Fibroblast of lung (primary cell): ENCODE measurements at regions not wholly inside any gene's neighbourhood (a gene's known extent, or its start where the extent isn't known, plus 50 kb on each side); places are given as distances from the start of the nearest gene placed in this dataset.

ENCODE experiments used
- DNase-seq, 2 donors: peaks; one replicate each; pipeline versions ENCODE4 v3.0.0 to v3.0.0-alpha.2; 2010; ENCODE audit warnings: low read depth in 2 of 2
- H2AFZ ChIP-seq: 2 replicates; pipeline ENCODE4 v1.5.1; 2012; ENCODE audit warnings: low read length, control low read depth, inconsistent platforms
- H3K27ac ChIP-seq: 2 replicates; pipeline ENCODE4 v1.5.1; 2011; ENCODE audit warnings: low read length, control low read depth; ENCODE audit not compliant: insufficient read depth
- H3K27me3 ChIP-seq: 2 replicates; pipeline ENCODE4 v1.5.1; 2011; ENCODE audit warnings: mild to moderate bottlenecking, low read length; ENCODE audit not compliant: control insufficient read depth, insufficient read depth
- H3K36me3 ChIP-seq: 2 replicates; pipeline ENCODE4 v1.5.1; 2011; ENCODE audit warnings: low read length; ENCODE audit not compliant: control insufficient read depth, insufficient read depth
- H3K4me1 ChIP-seq: 2 replicates; pipeline ENCODE4 v1.5.1; 2011; ENCODE audit warnings: low read length; ENCODE audit not compliant: control insufficient read depth, insufficient read depth; ENCODE audit errors: extremely low read depth
- H3K4me2 ChIP-seq: 2 replicates; pipeline ENCODE4 v1.5.1; 2011; ENCODE audit warnings: low read length, control low read depth; ENCODE audit not compliant: insufficient read depth; ENCODE audit errors: extremely low read depth
- H3K4me3 ChIP-seq, 4 experiments: fragments of 200-600 bp in 1 of 4; sonication (generic) in 1 of 4; replicated peaks in 1 of 4; 2 replicates each; pipeline ENCODE4 v1.5.1; 2011 to 2016; ENCODE audit warnings: low read length in 4 of 4, low read depth in 3 of 4, mild to moderate bottlenecking in 3 of 4, control low read depth in 2 of 4, inconsistent platforms in 1 of 4, mixed read lengths in 1 of 4; ENCODE audit not compliant: insufficient read depth in 1 of 4; ENCODE audit errors: control extremely low read depth in 1 of 4
- H3K79me2 ChIP-seq: 2 replicates; pipeline ENCODE4 v1.5.1; 2012; ENCODE audit warnings: mild to moderate bottlenecking, low read length, inconsistent platforms; ENCODE audit not compliant: control insufficient read depth, insufficient read depth
- H3K9ac ChIP-seq: 2 replicates; pipeline ENCODE4 v1.5.1; 2011; ENCODE audit warnings: mild to moderate bottlenecking, low read length, control low read depth; ENCODE audit not compliant: insufficient read depth
- H3K9me3 ChIP-seq: 2 replicates; pipeline ENCODE4 v1.5.1; 2012; ENCODE audit warnings: low read depth, low read length; ENCODE audit not compliant: control insufficient read depth, insufficient read depth
- H4K20me1 ChIP-seq: 2 replicates; pipeline ENCODE4 v1.5.1; 2011; ENCODE audit warnings: low read length; ENCODE audit not compliant: control insufficient read depth, insufficient read depth; ENCODE audit errors: extremely low read depth
- CTCF ChIP-seq, 2 donors: IDR thresholded peaks in 1 of 2; conservative IDR thresholded peaks in 1 of 2; 1 replicate in 1 of 2; 2 replicates in 1 of 2; pipeline ENCODE4 v1.5.1; 2011 to 2012; ENCODE audit warnings: low read length in 2 of 2, control low read depth in 1 of 2, inconsistent platforms in 1 of 2, low read depth in 1 of 2, mild to moderate bottlenecking in 1 of 2
- EZH2 ChIP-seq: IDR thresholded peaks from 2 replicates; pipeline ENCODE4 v1.5.1; 2012; ENCODE audit warnings: low read length, control low read depth, mild to moderate bottlenecking; ENCODE audit errors: missing control alignments

GRCh38 chr22:48845356-48845936 is 982.2 kb downstream of the BRD1 start:
- Histone ChIP-seq H3K4me1 (no peaks in the 10 kb centered on the region), H3K27me3 (no peaks in the 10 kb centered on the region), H3K9me3 (no peaks in the 10 kb centered on the region), H3K27ac (no peak overlapping the region), H3K4me3 (no peak overlapping the region), H3K79me2 (no peaks in the 10 kb centered on the region), H3K9ac (no peak overlapping the region), H3K4me2 (no peak overlapping the region), H3K36me3 (no peaks in the 10 kb centered on the region), H2AFZ (no peak overlapping the region), H4K20me1 (no peaks in the 10 kb centered on the region)
- DNase-seq: no peak
- TF ChIP-seq EZH2 (no peak), CTCF (conservative IDR thresholded peaks at IDR 0.05 in 1 of 2, IDR thresholded peaks at IDR 0.05 in 1 of 2; ENCODE audit: low read depth in 1 of 2, low read length in 2 of 2) (no peak)

- Histone ChIP-seq H4K20me1 (no peaks in the 10 kb centered on the region), H3K36me3 (no peaks in the 10 kb centered on the region), H3K79me2 (no peaks in the 10 kb centered on the region), H3K4me3 (no peak overlapping the region), H3K9ac (no peak overlapping the region), H2AFZ (no peak overlapping the region), H3K27me3 (no peaks in the 10 kb centered on the region), H3K4me2 (no peak overlapping the region), H3K4me1 (no peaks in the 10 kb centered on the region), H3K9me3 (no peaks in the 10 kb centered on the region), H3K27ac (no peak overlapping the region)
- TF ChIP-seq EZH2 (no peak), CTCF (conservative IDR thresholded peaks at IDR 0.05 in 1 of 2, IDR thresholded peaks at IDR 0.05 in 1 of 2; ENCODE audit: low read depth in 1 of 2, low read length in 2 of 2) (no peak)
- DNase-seq: no peak
Observed at GRCh38 chr22:48844056-48844675, 983.5 kb downstream of the BRD1 start.

- H2AFZ ChIP-seq: no peak overlapping the region
- no peak overlapping the region for H3K4me3 ChIP-seq
- no peaks in the 10 kb centered on the region for H3K9me3 ChIP-seq
- H3K4me1 ChIP-seq: no peaks in the 10 kb centered on the region
- TF ChIP-seq EZH2: no peak
- no peak for TF ChIP-seq CTCF (conservative IDR thresholded peaks at IDR 0.05 in 1 of 2, IDR thresholded peaks at IDR 0.05 in 1 of 2; ENCODE audit: low read depth in 1 of 2, low read length in 2 of 2)
- no peak for DNase-seq
- H3K4me2 ChIP-seq: no peak overlapping the region
- no peaks in the 10 kb centered on the region for H4K20me1 ChIP-seq
- H3K27ac ChIP-seq: no peak overlapping the region
- H3K27me3 ChIP-seq: no peaks in the 10 kb centered on the region
- H3K9ac ChIP-seq: no peak overlapping the region
- H3K36me3 ChIP-seq: no peaks in the 10 kb centered on the region
- no peaks in the 10 kb centered on the region for H3K79me2 ChIP-seq
Observed at GRCh38 chr22:48843640-48844039, 984.0 kb downstream of the BRD1 start.
